Fibroblast of lung (primary cell): ENCODE measurements at regions not wholly inside any gene's neighbourhood (a gene's known extent, or its start where the extent isn't known, plus 50 kb on each side); places are given as distances from the start of the nearest gene placed in this dataset.

Source experiments
- DNase-seq, 2 donors: peaks; one replicate each; pipeline versions ENCODE4 v3.0.0 to v3.0.0-alpha.2; 2010; ENCODE audit warnings: low read depth in 2 of 2
- H2AFZ ChIP-seq: 2 replicates; pipeline ENCODE4 v1.5.1; 2012; ENCODE audit warnings: low read length, control low read depth, inconsistent platforms
- H3K27ac ChIP-seq: 2 replicates; pipeline ENCODE4 v1.5.1; 2011; ENCODE audit warnings: low read length, control low read depth; ENCODE audit not compliant: insufficient read depth
- H3K27me3 ChIP-seq: 2 replicates; pipeline ENCODE4 v1.5.1; 2011; ENCODE audit warnings: mild to moderate bottlenecking, low read length; ENCODE audit not compliant: control insufficient read depth, insufficient read depth
- H3K36me3 ChIP-seq: 2 replicates; pipeline ENCODE4 v1.5.1; 2011; ENCODE audit warnings: low read length; ENCODE audit not compliant: control insufficient read depth, insufficient read depth
- H3K4me1 ChIP-seq: 2 replicates; pipeline ENCODE4 v1.5.1; 2011; ENCODE audit warnings: low read length; ENCODE audit not compliant: control insufficient read depth, insufficient read depth; ENCODE audit errors: extremely low read depth
- H3K4me2 ChIP-seq: 2 replicates; pipeline ENCODE4 v1.5.1; 2011; ENCODE audit warnings: low read length, control low read depth; ENCODE audit not compliant: insufficient read depth; ENCODE audit errors: extremely low read depth
- H3K4me3 ChIP-seq, 4 experiments: fragments of 200-600 bp in 1 of 4; sonication (generic) in 1 of 4; replicated peaks in 1 of 4; 2 replicates each; pipeline ENCODE4 v1.5.1; 2011 to 2016; ENCODE audit warnings: low read length in 4 of 4, low read depth in 3 of 4, mild to moderate bottlenecking in 3 of 4, control low read depth in 2 of 4, inconsistent platforms in 1 of 4, mixed read lengths in 1 of 4; ENCODE audit not compliant: insufficient read depth in 1 of 4; ENCODE audit errors: control extremely low read depth in 1 of 4
- H3K79me2 ChIP-seq: 2 replicates; pipeline ENCODE4 v1.5.1; 2012; ENCODE audit warnings: mild to moderate bottlenecking, low read length, inconsistent platforms; ENCODE audit not compliant: control insufficient read depth, insufficient read depth
- H3K9ac ChIP-seq: 2 replicates; pipeline ENCODE4 v1.5.1; 2011; ENCODE audit warnings: mild to moderate bottlenecking, low read length, control low read depth; ENCODE audit not compliant: insufficient read depth
- H3K9me3 ChIP-seq: 2 replicates; pipeline ENCODE4 v1.5.1; 2012; ENCODE audit warnings: low read depth, low read length; ENCODE audit not compliant: control insufficient read depth, insufficient read depth
- H4K20me1 ChIP-seq: 2 replicates; pipeline ENCODE4 v1.5.1; 2011; ENCODE audit warnings: low read length; ENCODE audit not compliant: control insufficient read depth, insufficient read depth; ENCODE audit errors: extremely low read depth
- EZH2 ChIP-seq: IDR thresholded peaks from 2 replicates; pipeline ENCODE4 v1.5.1; 2012; ENCODE audit warnings: low read length, control low read depth, mild to moderate bottlenecking; ENCODE audit errors: missing control alignments
- TF ChIP-seq, protein P1 (sequence below), 2 donors: IDR thresholded peaks in 1 of 2; conservative IDR thresholded peaks in 1 of 2; 1 replicate in 1 of 2; 2 replicates in 1 of 2; pipeline ENCODE4 v1.5.1; 2011 to 2012; ENCODE audit warnings: low read length in 2 of 2, control low read depth in 1 of 2, inconsistent platforms in 1 of 2, low read depth in 1 of 2, mild to moderate bottlenecking in 1 of 2

DNA sequence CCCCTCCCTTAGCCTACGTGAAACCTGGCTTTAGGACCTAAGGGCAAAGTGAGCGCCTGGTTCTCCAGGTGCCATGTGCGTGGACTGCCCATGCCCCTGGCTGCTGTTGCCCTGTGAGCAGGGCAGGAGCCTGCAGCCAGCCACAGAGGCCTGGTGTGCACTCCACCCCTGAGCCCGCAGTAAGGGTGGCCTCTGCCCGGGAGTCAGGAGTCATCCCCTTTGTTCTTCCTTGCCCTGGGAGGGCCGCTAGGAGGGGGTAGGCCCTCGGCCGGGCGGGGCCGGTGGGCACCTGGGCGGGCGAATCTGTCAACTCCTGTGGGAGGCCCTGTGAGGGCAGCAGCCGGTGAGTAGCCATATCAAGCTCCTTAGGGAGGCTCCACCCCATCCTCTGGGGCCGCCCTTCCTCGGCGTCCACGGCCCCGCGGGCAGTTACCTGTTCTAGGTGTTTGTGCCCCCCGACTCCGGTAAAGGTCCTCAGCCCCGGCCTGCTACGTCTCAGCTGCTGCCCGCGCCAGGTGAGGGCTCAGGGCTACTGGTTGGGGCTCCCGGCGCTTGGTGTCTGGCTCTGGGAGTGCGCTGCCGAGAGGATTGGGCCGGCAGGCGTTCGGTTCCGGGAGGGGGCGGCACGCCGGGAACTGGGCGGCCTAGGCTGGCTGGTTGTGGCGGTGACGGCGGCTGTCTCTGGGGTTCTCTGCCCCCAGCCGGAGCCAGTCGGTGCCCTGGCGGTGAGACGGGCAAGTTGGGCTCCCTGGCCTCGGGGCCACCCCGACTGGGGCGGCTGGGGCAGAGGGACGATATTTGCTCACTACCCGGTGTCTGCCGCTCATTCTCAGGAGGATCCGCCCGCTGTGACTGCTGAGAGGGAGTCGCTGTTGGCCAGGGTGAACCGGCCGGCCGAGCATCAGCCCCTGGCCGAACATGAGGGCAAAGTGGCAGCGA is 1060.2 kb downstream of the TECRL start:
- no peak overlapping the region for H3K27ac ChIP-seq
- no peak overlapping the region for H3K4me2 ChIP-seq
- no peak for TF ChIP-seq EZH2
- TF ChIP-seq, protein P1, sequence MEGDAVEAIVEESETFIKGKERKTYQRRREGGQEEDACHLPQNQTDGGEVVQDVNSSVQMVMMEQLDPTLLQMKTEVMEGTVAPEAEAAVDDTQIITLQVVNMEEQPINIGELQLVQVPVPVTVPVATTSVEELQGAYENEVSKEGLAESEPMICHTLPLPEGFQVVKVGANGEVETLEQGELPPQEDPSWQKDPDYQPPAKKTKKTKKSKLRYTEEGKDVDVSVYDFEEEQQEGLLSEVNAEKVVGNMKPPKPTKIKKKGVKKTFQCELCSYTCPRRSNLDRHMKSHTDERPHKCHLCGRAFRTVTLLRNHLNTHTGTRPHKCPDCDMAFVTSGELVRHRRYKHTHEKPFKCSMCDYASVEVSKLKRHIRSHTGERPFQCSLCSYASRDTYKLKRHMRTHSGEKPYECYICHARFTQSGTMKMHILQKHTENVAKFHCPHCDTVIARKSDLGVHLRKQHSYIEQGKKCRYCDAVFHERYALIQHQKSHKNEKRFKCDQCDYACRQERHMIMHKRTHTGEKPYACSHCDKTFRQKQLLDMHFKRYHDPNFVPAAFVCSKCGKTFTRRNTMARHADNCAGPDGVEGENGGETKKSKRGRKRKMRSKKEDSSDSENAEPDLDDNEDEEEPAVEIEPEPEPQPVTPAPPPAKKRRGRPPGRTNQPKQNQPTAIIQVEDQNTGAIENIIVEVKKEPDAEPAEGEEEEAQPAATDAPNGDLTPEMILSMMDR (conservative IDR thresholded peaks at IDR 0.05 in 1 of 2, IDR thresholded peaks at IDR 0.05 in 1 of 2; ENCODE audit: low read depth in 1 of 2, low read length in 2 of 2) = no peak
- H3K9ac ChIP-seq = no peak overlapping the region
- no peaks in the 10 kb centered on the region for H3K36me3 ChIP-seq
- no peaks in the 10 kb centered on the region for H3K4me1 ChIP-seq
- H3K4me3 ChIP-seq = no peak overlapping the region
- no peak overlapping the region for H2AFZ ChIP-seq
- H3K9me3 ChIP-seq = no peaks in the 10 kb centered on the region
- H3K27me3 ChIP-seq = no peaks in the 10 kb centered on the region
- H3K79me2 ChIP-seq = no peaks in the 10 kb centered on the region
- H4K20me1 ChIP-seq = no peaks in the 10 kb centered on the region
- DNase-seq = no peak

- H4K20me1 ChIP-seq = no peaks in the 10 kb centered on the region
- H3K4me2 ChIP-seq = no peak overlapping the region
- H3K27ac ChIP-seq = no peak overlapping the region
- H3K4me1 ChIP-seq = no peaks in the 10 kb centered on the region
- TF ChIP-seq, protein P1 (conservative IDR thresholded peaks at IDR 0.05 in 1 of 2, IDR thresholded peaks at IDR 0.05 in 1 of 2; ENCODE audit: low read depth in 1 of 2, low read length in 2 of 2) = no peak
- no peak for TF ChIP-seq EZH2
- H2AFZ ChIP-seq = no peak overlapping the region
- no peaks in the 10 kb centered on the region for H3K79me2 ChIP-seq
- no peaks in the 10 kb centered on the region for H3K9me3 ChIP-seq
- H3K27me3 ChIP-seq = no peaks in the 10 kb centered on the region
- no peak overlapping the region for H3K4me3 ChIP-seq
- no peak overlapping the region for H3K9ac ChIP-seq
- DNase-seq = no peak
- H3K36me3 ChIP-seq = no peaks in the 10 kb centered on the region
Measured at GRCh38 chr4:63325140-63325539, 1084.1 kb downstream of the TECRL start.

GRCh38 chr4:63316633-63317032 is 1092.6 kb downstream of the TECRL start:
- no peaks in the 10 kb centered on the region for H3K9me3 ChIP-seq
- no peaks in the 10 kb centered on the region for H3K27me3 ChIP-seq
- H3K4me1 ChIP-seq = no peaks in the 10 kb centered on the region
- no peak for TF ChIP-seq EZH2
- TF ChIP-seq, protein P1 (conservative IDR thresholded peaks at IDR 0.05 in 1 of 2, IDR thresholded peaks at IDR 0.05 in 1 of 2; ENCODE audit: low read depth in 1 of 2, low read length in 2 of 2) = no peak
- no peak for DNase-seq
- H3K79me2 ChIP-seq = no peaks in the 10 kb centered on the region
- no peak overlapping the region for H3K27ac ChIP-seq
- no peak overlapping the region for H2AFZ ChIP-seq
- H3K36me3 ChIP-seq = no peaks in the 10 kb centered on the region
- no peak overlapping the region for H3K9ac ChIP-seq
- no peak overlapping the region for H3K4me3 ChIP-seq
- no peaks in the 10 kb centered on the region for H4K20me1 ChIP-seq
- no peak overlapping the region for H3K4me2 ChIP-seq
